NCI-H446 (cell line): ENCODE measurements at regions not wholly inside any gene's neighbourhood (a gene's known extent, or its start where the extent isn't known, plus 50 kb on each side); places are given as distances from the start of the nearest gene placed in this dataset.
A peak's percentile ranks its signal among the peaks of the same experiment; 100 is the strongest.

Experiments used
- DNase-seq, 2 experiments: peaks; one replicate each; lab custom pipeline; 2025; lab: John Stamatoyannopoulos, UW

DNA sequence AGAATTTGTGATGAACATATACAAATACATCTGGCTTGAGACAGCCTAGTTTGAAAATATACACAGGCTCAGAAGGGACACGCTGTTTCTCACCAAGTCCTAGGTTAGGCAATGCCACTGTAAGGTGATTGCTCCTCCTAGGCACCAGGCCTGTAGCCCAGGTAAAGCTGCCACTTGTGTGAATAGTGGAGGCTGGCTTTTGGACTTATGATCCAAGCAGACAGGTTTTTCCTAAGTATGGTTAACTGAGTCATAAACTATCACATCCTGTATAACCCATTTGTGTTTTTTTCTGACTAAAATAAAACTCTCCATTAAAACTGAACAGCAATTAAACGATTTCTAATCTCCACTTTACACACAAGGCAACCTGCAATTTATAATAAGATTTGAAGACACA is 81.0 kb downstream of the SEMA4F start:
- DNase-seq = no peak

DNA sequence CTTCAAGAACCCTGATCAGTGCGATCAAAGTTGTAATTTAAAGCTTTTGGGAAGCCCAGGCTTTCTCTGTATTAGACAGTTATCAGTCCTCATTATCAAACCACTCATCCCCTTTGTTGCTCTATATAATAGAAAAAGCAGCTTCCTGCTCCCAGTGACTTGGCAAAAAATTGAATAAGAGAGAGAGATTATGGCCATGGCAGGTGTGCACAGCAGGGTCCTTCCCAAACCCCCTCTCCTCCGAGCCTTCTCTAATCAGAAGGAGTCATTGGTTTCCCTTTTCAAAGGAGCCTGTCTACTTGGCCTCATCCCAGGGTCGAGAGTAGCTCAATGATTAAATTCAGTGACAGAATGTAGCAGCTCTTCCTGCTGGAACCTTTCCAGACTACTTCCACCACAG is 81.5 kb downstream of the SEMA4F start:
- peak; percentile 60 to 88 for DNase-seq

DNA sequence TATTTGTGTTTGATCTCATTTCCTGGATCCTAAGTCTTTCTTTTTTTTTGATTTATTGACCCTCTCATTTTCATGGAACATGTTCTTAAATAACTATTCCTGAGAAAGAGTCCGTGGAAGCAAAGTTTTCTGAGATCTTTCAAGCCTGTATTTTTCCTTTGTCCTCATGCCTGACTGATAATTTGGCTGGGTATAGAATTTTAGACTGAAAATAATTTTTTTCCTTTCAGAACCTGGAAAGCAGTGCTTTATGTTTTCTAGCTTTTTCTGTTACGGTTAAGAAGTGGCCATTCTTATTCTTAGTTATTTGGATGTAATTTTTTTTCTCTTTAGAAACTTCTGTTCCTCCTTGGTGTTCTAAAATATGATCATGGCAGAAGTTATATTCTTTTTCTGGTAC is 82.5 kb downstream of the SEMA4F start:
- DNase-seq = no peak

DNA sequence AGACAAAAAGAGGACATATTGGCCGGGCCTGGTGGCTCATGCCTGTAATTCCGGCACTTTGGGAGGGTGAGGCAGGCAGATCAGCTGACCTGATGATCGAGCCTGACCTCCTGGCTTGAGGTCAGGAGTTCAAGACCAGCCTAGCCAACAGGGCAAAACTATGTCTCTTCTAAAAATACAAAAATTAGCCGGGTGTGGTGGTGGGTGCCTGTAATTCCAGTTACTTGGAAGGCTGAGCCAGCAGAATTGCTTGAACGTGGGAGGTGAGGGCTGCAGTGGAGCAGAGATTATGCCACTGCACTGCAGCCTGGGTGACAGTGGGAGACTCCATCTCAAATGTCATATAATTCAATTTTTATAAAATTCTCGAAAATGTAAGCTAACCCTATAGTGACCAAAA is 84.5 kb downstream of the SEMA4F start:
- no peak for DNase-seq

DNA sequence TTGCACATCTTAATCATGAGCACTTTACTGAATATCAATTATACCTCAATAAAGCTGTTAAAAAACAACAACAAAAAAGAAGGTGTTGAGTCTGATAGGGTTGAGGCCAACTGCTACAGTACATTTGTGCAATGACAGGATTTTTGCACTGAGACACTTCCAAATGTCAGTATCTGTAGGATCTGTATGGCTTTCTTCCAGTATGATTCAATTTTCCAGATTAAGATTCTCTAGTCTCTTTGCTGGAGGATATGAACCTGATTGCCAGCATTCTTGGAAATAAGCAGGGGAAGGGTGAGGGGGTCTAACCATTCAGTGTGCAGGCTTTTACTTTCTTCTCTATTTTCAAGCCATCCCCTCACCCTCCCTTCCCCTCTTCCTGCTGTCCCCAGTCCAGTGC is 85.1 kb downstream of the SEMA4F start:
- DNase-seq = no peak

DNA sequence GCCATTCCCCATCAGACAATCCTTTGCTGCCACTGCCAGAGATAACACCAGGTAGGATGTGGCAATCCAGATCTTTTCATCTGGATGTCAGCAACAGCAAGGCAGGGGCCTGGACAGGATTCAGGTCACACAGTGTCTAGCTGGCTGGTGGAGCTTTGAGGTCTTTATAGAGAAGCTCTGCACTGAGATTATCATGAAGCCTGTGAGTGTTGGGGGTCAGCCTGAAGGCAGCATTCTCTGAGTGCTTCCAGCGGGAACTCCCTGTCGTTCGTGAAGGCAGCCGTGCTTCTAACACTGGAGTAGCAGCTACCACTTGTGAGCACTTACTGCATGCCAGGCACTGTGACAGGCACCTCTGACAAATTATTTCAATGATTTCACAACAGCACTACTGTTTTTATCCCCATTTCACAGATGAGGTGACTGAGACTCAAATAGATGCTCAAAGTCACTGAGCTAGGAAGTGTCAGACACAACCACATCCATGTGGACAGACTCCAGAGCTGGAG is 85.7 kb downstream of the SEMA4F start:
- no peak for DNase-seq

DNA sequence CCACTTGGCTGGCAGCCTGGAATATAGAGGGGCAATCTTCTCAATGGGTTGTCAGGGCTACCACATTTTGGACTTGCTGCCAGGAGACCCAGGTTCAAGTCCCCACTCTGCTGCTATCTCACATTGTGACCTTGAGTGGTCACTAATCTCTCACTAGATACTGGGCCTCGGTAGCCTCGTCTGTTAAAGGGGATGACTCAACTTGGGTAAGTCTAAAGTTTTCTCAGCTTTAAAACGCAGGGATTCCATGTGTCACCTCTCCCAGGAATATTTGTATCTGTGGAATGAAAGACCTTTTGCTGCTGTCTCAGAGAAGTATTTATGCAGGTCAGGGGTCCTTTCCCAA is 86.3 kb downstream of the SEMA4F start:
- no peak for DNase-seq

DNA sequence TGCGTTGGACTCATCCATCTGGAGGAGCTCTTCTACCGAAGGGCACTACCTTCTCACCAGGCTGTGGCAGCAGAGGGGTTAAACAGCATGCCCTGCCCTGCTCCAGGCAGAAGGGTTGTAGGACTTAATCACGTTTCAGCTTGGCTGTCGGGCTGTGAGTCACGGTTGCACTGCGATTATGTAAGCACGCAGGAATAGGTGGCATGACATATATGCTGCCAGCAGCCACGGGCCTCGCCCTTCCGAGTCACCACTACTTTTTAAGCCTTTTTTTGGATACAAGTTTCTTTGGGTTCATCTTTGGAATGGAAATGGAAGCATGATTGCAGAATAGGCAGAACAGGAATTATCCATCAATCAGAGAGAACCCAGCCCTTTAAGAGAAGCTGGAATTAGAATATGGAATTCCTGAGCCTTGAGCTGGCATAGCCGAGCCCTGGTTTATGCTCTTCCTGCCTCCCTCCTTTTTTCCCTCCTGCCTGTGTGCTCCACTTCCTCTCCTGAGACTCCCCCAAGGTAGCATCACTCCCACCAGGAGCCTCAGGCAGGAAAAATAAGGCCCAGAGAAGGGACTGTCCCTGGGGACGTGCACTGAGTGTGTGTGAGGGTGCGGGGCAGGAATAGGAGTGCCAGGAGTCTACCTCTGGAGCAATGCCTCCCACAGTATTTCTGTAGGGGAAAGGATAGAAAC is 86.8 kb downstream of the SEMA4F start:
- DNase-seq = peak in 1 of 2 experiments; percentile 43

DNA sequence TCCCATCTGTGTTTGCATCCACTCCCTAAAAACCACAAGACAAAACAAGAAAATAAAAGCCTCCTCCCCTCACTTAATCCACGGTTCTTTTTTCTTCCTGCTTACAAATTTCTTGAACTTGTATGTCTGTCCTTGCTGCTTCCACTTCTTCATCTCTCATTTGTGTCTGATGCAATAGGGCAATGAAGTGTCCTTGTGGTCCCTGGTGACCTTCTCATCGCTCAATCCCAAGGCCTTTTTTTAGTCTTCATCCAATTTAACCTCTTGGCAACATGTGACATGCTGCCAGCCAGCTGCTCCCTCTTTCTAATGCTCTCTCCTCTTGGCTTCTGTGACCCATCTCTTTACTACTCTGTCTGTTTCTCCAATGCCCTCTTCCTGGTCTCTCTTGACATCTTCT is 87.6 kb downstream of the SEMA4F start:
- peak in 1 of 2 experiments; percentile 23 for DNase-seq

DNA sequence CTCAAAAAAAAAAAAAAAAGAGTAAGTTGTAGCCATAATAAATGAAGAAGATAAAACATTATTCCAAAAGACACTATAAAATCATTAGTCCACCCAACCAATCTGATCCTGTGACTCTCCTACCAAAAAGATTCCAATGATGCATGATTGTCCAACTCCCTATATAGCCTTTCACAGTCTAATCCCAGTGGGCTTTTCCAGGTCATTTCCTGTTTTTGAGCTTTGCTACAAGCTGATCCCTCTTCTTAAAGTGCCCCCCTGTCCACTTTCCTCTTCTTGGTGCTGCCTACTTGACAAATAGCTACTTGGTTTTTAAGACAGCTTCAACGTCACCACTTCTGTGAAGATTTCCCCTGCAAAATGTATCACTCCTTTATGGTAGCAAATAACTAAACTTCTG is 88.4 kb downstream of the SEMA4F start:
- no peak for DNase-seq

DNA sequence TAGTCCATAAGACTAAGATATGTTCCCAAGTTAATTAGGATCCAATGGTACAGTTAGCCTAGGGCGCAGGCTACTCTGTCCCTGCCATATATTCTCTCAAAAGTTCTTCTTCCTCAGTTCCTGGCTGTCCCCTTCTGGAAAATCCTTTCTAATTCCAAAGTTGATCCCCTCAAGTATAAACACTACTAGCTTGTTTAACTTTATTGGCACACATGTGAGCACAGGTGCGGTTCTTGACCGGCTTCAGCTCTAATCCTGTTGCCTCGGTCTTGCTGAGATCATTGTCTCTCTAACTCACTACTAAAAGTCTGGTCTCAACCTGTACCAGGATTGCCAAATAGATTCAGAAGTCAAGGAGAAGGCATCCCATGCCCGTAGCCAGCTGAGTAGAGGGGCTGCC is 89.0 kb downstream of the SEMA4F start:
- DNase-seq = no peak

DNA sequence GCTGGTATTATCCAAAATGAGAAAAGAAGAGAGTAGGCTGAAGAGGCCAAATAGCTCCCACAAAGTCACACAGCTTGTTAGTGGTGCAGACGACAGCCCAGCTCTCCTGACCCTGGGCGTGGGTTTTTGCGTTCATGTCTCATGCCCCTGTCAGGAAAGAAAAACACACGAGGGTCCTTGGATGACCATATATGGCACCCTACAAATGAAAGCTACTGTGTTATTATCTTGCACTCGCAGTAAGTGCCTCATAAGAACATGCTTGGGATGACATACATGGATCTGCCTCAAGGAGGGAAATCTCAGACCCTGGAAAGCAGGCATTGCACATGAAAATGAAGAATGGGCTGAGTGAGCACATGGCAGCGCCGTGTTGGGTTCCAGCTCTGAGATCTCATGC is 89.7 kb downstream of the SEMA4F start:
- DNase-seq = no peak

DNA sequence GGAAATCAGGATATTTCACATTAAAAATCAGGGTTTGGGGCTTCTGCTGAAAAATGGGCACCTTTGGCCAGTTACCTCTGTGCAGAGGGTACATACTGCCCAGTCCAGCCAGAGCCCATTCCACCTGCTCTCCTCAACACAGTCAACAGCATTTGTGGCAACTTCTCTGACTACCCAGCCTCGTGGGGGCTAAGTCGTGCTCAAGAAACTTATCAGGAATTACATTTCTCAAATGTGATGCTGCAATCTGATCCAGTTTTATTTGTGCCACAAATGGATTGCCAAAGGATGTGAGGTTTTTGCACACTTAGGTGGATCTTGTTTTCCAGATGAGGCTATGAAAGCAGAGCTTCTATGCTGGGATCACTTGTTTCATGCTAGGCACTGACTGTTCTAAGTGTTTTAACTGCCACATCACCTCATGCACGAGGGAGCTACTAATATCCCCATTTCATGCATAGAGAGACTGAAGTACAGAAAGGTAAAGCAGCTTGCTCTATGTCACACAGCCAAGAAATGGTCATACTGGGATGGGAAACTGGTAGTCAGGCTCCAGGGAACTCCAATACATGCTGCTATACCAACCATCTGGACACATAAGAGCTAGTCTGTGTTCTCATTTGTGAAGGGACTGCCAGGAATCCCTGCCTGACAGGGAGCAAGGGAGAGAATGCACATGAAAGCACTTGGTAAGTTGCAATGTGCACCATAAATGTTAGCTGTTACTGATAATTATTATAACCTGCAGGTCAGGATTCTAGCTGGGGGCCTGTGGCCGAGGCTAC is 89.0 kb upstream of the HK2 start:
- peak in 1 of 2 experiments; percentile 52 for DNase-seq

DNA sequence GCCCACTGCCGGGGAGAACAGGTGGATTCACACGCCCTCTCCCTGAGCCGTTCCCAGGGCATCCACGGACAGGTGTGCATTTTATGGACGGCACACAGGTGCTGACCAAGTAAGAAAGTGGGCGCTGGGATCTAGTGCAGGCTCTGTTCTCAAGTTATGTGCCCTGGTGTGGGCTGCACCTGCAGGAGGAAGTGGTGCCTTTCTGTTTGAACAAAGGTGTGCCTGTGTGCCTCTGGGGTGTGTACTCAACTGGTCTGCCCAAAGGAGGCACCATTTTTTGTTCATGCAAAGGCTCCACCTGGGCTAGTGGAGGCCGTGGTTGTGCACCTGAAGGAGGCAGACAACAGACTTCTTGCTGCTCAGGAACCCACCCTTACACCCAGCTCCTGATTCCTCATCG is 88.2 kb upstream of the HK2 start:
- no peak for DNase-seq

DNA sequence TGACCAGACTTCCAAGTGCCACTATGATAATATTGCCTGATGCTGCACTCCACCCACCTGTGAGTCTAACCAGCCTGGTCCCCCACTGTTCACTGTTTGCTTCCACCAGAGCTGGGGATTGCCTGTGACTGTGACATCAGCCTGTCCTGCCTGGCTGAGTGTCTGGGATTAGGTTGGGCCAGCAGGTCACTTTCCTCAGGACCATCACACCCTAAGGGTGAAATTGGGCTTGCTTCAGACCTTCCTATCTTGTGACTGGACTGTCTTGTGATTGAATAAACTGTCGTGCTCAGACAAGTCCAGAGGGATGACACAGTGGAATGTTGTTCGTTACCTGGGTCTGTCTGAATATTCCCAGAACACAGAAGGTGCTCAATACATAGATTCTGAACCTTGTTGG is 87.4 kb upstream of the HK2 start:
- no peak for DNase-seq

DNA sequence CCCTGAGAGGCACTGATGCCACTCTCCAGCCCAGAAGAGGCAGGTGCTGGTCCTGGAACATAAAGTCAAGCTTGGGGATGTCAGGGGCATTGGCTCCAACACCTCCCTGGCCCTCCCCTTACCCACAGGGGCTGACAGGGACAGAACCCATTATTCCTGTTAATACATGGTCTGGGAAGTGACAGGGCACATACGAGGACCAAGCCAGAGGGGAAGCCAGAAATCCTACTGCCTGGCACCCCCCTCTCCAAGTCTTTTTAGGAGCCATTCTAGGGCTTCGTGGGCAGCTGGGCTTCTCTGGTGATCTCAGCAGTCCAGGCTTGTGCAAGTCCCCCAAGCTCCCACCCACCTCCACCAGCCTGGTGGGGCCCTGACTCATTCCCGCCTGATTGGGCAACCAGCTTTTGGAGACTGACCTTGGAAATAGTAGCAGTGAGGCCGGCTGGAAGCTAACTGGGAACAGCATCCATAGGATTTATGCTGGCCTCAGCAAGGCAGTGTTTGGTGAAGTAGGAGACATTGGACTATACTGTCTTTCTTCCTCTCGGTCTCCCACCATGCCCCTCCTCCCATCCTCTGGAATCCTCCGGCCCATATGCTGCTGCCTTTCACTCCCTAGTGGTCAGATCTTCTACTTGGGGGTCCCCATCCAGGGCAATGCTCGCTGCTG is 86.4 kb upstream of the HK2 start:
- DNase-seq = no peak

DNA sequence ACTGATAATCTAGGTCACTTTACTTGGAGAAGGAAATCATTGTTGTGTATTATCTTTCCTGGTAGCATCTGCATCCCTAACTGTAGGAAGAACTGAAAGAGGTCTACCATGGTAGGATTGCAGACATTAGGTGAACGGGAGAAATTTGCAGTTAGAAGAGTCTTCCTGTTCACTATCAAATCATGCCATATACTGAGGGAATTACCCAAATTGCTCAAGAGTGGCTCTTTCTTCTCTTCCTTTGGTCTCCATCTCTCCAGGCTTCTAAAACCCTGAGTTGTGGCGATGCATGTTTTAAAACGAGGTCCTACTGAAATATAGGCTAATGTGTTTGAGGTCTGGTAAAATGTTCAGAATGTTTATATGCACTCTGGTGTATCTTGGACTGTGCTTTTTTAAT is 85.3 kb upstream of the HK2 start:
- DNase-seq = no peak

DNA sequence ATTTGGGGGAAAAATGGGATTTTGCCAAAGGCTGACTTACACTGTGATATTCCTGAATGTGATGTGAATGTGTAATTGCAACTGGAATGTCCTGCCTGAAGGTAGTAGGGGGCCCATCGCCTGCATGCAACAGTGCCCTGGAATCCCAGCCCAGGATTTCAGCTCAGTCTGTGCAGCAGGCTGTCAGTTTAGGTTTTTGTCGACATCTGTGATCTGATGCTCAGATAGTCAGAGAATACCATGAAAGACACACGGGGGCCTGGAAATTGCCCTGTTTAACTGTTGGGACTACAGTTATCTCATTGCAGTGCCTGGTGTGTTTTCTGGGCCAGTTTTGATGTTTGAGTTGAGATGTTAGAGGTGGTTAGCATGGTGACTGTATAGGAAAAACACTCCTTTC is 84.5 kb upstream of the HK2 start:
- DNase-seq = no peak

DNA sequence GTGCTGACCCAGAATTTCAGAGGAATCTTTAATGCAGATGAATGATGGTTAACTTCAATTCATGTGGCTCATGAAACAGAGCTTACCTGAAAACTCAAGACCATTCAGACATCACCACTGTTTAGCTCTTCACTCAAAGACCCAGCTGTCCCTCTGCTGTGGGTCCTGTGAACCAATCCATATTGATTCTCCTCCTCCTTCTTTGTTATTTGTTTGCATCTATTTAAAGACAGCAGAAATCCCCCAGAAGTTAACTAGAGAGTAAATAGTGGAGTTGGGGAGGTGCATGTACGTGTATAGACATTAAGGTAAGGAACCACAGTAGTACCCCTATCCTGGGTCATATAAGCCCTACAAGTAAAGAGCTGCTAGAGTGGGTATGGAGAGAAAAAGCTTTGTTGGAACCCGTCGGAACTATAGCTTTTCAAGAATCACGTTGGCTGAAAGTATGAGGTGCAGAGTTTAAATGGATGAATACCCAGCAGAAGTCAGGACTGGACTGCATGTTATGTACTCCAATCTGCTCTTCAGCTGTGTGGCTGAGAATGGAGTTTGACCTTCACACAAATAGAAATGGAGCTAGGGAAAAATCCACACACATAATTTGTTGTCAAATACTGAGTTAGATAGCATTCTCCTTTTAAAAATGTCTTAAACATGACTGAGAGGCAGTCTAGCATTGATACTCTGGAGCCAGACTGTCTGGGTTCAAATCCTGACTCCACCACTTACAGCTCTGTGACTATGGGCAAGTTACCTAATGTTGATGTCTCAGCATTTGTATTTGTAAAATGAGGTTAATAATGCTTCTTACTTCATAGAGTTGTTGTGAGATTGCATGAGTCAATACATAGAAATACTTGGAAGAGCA is 81.7 kb upstream of the HK2 start:
- DNase-seq = no peak

DNA sequence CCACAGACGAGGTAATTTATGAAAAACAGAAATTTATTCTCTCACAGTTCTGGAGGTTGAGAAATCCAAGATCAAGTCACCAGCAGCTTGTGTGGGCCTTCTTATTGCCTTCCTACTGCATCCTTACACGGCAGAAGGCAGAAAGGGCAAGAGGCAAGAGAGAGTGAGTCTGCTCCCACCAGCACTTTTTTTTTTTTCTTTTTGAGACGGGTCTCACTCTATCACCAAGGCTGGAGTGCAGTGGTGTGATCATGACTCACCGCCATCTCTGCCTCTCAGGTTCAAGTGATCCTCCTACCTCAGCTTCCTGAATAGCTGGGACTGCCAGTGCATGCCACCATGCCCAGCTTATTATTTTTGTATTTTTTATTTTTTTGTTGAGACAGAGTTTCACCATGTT is 78.5 kb upstream of the HK2 start:
- no peak for DNase-seq

DNA sequence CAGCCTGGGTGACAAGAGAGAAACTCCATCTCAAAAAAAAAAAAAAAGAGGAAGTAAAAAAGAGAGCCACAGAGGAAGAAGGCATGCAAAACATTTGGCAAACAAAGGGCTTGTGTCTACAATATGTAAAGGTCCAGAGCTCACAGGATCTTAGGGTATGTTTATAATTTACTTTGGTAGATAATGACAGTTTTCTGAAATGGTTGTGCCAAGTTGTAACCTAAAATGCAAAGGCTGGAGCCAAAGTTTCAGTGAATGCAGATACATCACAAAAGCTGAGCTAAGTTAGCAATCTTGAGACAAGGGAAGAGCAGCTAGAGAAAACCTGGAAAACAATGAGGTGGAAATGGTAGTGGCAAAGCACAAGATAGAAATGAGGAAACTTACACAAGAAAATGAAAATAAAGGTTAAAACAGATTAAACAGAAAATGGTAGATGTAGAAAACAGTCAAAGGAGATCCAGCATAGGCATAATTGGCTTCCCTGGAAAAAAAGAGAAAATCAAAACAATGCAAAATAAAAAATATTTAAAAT is 77.5 kb upstream of the HK2 start:
- DNase-seq = no peak

DNA sequence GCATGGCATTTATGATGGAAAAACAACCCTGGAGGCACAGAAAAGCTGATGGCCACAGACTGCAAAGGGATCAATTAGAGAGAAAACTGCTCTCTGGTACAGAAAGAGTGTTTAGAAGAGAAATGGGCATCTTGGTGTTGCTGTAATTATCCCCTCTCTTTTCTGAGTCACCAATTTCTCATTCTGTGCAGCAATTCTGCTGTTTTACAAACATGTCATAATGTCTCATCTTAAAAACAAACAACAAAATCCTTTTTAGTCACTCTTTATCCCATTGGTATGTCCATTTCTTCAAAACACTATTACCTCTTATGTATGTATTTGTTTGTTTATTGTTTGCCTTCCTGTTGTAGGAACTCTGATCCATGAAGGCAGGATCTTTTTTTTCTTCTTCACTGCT is 73.9 kb upstream of the HK2 start:
- DNase-seq = no peak
